Endothelial cell of umbilical vein (primary cell): ENCODE measurements at regions not wholly inside any gene's neighbourhood (a gene's known extent, or its start where the extent isn't known, plus 50 kb on each side); places are given as distances from the start of the nearest gene placed in this dataset.

Experiments used
- POLR2A ChIP-seq: IDR thresholded peaks from 2 replicates; pipeline ENCODE4 v1.6.1; 2012; ENCODE audit warnings: low read depth, mild to moderate bottlenecking, control low read depth, low read length
- TF ChIP-seq, protein P1 (sequence below), 2 donors: IDR thresholded peaks; 1 replicate in 1 of 2; 2 replicates in 1 of 2; pipeline ENCODE4 v1.5.1; 2011; ENCODE audit warnings: low read length in 2 of 2, mild to moderate bottlenecking in 2 of 2, moderate library complexity in 2 of 2, control low read depth in 1 of 2, inconsistent platforms in 1 of 2, low read depth in 1 of 2; ENCODE audit not compliant: insufficient read depth in 1 of 2; ENCODE audit errors: extremely low read depth in 1 of 2

DNA sequence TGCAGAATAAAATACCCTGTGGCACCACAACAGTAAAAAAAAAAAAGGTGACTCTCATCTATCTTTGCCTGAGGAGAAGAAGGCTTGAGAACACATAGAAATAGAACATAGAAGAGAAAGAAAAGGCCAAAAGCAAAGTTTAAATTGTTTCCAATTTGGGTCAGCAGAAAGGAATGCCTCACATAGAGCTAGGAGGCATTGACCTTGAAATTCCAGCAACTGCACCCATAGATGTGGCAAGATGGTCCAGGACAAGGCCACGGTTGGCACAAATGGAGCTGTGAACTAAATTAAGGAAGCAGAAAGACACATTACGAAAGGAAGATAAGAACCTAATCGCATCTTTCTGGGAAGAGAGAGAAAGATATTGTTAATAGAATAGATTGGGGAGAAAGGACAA is 588.3 kb downstream of the LMO4 start:
- no peak for TF ChIP-seq POLR2A
- TF ChIP-seq, protein P1, sequence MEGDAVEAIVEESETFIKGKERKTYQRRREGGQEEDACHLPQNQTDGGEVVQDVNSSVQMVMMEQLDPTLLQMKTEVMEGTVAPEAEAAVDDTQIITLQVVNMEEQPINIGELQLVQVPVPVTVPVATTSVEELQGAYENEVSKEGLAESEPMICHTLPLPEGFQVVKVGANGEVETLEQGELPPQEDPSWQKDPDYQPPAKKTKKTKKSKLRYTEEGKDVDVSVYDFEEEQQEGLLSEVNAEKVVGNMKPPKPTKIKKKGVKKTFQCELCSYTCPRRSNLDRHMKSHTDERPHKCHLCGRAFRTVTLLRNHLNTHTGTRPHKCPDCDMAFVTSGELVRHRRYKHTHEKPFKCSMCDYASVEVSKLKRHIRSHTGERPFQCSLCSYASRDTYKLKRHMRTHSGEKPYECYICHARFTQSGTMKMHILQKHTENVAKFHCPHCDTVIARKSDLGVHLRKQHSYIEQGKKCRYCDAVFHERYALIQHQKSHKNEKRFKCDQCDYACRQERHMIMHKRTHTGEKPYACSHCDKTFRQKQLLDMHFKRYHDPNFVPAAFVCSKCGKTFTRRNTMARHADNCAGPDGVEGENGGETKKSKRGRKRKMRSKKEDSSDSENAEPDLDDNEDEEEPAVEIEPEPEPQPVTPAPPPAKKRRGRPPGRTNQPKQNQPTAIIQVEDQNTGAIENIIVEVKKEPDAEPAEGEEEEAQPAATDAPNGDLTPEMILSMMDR (IDR thresholded peaks at IDR 0.05; ENCODE audit: extremely low read depth in 1 of 2, insufficient read depth in 1 of 2, low read depth in 1 of 2, low read length in 2 of 2), result no peak
